GM12878 (cell line): ENCODE measurements at regions not wholly inside any gene's neighbourhood (a gene's known extent, or its start where the extent isn't known, plus 50 kb on each side); places are given as distances from the start of the nearest gene placed in this dataset.

Experiments
- ATAC-seq: fragments of 200-7000 bp; cut with Tn5 transposase; 3 replicates; pipeline ENCODE4 v1.9.1; 2020; ENCODE audit warnings: mild to moderate bottlenecking, moderate library complexity
- BruUV-seq: library from RNA; stranded (reverse); fragments of 400-500 nt; replicated peaks from 2 replicates; lab custom pipeline; 2021; lab: Mats Ljungman, UMichigan
- CTCF ChIA-PET: fragments of 300-600 bp; sonication (Branson Sonifier 250); formaldehyde crosslinking; extraction: SDS; loops from one replicate; lab custom pipeline; 2021; ENCODE audit warnings: inconsistent platforms; lab: Yijun Ruan, JAX
- POLR2A ChIA-PET: fragments of 350-600 bp; formaldehyde crosslinking; extraction: SDS; loops from one replicate; lab custom pipeline; 2021; ENCODE audit warnings: inconsistent platforms; lab: Charles Lee
- RAD21 ChIA-PET: fragments of 300-600 bp; sonication (Branson Sonifier 250); formaldehyde crosslinking; loops from one replicate; lab custom pipeline; 2023; ENCODE audit warnings: antibody characterized with exemption; ENCODE audit not compliant: unreplicated experiment; lab: Charles Lee
- SMC1A ChIA-PET: fragments of 300-600 bp; sonication (Branson Sonifier 250); formaldehyde crosslinking; loops from one replicate; lab custom pipeline; 2023; ENCODE audit not compliant: unreplicated experiment, uncharacterized antibody; lab: Charles Lee
- DNase-seq: peaks from one replicate; pipeline ENCODE4 v3.0.0-alpha.2; 2011; ENCODE audit warnings: low read depth, low spot score
- FAIRE-seq: peaks from 3 replicates; lab custom pipeline; 2011; peaks lifted over from hg19 to GRCh38; lab: Jason Lieb, UNC
- H2AFZ ChIP-seq: 2 replicates; pipeline ENCODE4 v1.6.0; 2011; ENCODE audit warnings: low read depth, low read length, control low read depth; ENCODE audit not compliant: control insufficient read depth
- H3K27ac ChIP-seq: 2 replicates; pipeline ENCODE4 v1.5.1; 2011; ENCODE audit warnings: control low read depth; ENCODE audit not compliant: control insufficient read depth, insufficient read depth
- H3K27me3 ChIP-seq, 2 experiments: replicated peaks in 1 of 2; 2 replicates each; pipeline versions ENCODE4 v1.6.0 to v1.6.1; 2011; ENCODE audit warnings: low read length in 1 of 2; ENCODE audit not compliant: control insufficient read depth in 2 of 2, insufficient read depth in 2 of 2
- H3K36me3 ChIP-seq, 2 experiments: 2 replicates each; pipeline ENCODE4 v1.5.1; 2011; ENCODE audit warnings: low read length in 1 of 2; ENCODE audit not compliant: control insufficient read depth in 2 of 2, insufficient read depth in 2 of 2
- H3K4me1 ChIP-seq: 2 replicates; pipeline ENCODE4 v1.6.1; 2011; ENCODE audit warnings: mild to moderate bottlenecking, low read length, moderate library complexity, mixed read lengths; ENCODE audit not compliant: control insufficient read depth, insufficient read depth
- H3K4me2 ChIP-seq: 2 replicates; pipeline ENCODE4 v1.6.0; 2011; ENCODE audit warnings: control low read depth; ENCODE audit not compliant: control insufficient read depth, insufficient read depth
- H3K4me3 ChIP-seq: fragments of 200-600 bp; sonication (generic); 2 replicates; pipeline ENCODE4 v1.5.1; 2016
- H3K79me2 ChIP-seq: 2 replicates; pipeline ENCODE4 v1.6.0; 2011; ENCODE audit warnings: low read length; ENCODE audit not compliant: control insufficient read depth, insufficient read depth
- H3K9ac ChIP-seq: 2 replicates; pipeline ENCODE4 v1.8.0; 2011; ENCODE audit warnings: low read length, control low read depth, mixed read lengths; ENCODE audit not compliant: control insufficient read depth, insufficient read depth
- H3K9me3 ChIP-seq: replicated peaks from 3 replicates; pipeline ENCODE4 v1.5.1; 2011; ENCODE audit warnings: mild to moderate bottlenecking, low read length; ENCODE audit not compliant: control insufficient read depth, insufficient read depth
- H4K20me1 ChIP-seq: 2 replicates; pipeline ENCODE4 v1.6.0; 2011; ENCODE audit not compliant: control insufficient read depth, insufficient read depth
- CUX1 ChIP-seq: IDR thresholded peaks from 2 replicates; pipeline ENCODE4 v1.6.1; 2012; ENCODE audit warnings: improper control_type of control experiment, low read depth, low read length; ENCODE audit not compliant: insufficient replicate concordance
- NFIC ChIP-seq: IDR thresholded peaks from 2 replicates; pipeline ENCODE4 v1.6.1; 2012; ENCODE audit warnings: low read depth, mild to moderate bottlenecking, inconsistent platforms, low read length, moderate library complexity
- NFYB ChIP-seq: IDR thresholded peaks from 2 replicates; pipeline ENCODE4 v1.6.1; 2011; ENCODE audit warnings: low read depth, mild to moderate bottlenecking, low read length, improper control_type of control experiment, moderate library complexity; ENCODE audit not compliant: insufficient read depth
- NR2F1 ChIP-seq: fragments of 450-650 bp; conservative IDR thresholded peaks from 2 replicates; pipeline ENCODE4 v1.6.1; 2017; ENCODE audit warnings: mild to moderate bottlenecking
- RB1 ChIP-seq: fragments of 450-650 bp; formaldehyde crosslinking; IDR thresholded peaks from 2 replicates; pipeline ENCODE4 v1.6.1; 2017; ENCODE audit warnings: mild to moderate bottlenecking, borderline replicate concordance
- SKIL ChIP-seq: fragments of 450-650 bp; IDR thresholded peaks from 2 replicates; pipeline ENCODE4 v1.6.1; 2017; ENCODE audit warnings: mild to moderate bottlenecking, low read depth, inconsistent platforms; ENCODE audit not compliant: poor library complexity, severe bottlenecking
- SREBF2 ChIP-seq: IDR thresholded peaks from 2 replicates; pipeline ENCODE4 v1.6.1; 2012; ENCODE audit warnings: mild to moderate bottlenecking, low read length
- TAF1 ChIP-seq: IDR thresholded peaks from 2 replicates; pipeline ENCODE4 v1.6.1; 2011; ENCODE audit warnings: mild to moderate bottlenecking, low read depth, low read length, borderline replicate concordance
- TCF7 ChIP-seq: IDR thresholded peaks from 2 replicates; pipeline ENCODE4 v1.6.1; 2014; ENCODE audit warnings: antibody characterized with exemption, borderline replicate concordance
- YBX1 ChIP-seq: fragments of 450-650 bp; IDR thresholded peaks from 2 replicates; pipeline ENCODE4 v1.6.1; 2016; ENCODE audit warnings: antibody characterized with exemption
- ZBTB11 ChIP-seq: fragments of 450-650 bp; formaldehyde crosslinking; IDR thresholded peaks from 2 replicates; pipeline ENCODE4 v1.5.0; 2022; ENCODE audit warnings: mild to moderate bottlenecking, missing genetic modification characterization
- WGBS: methylation state at CpG from one replicate; pipeline ENCODE4 v1.1.6; 2016; ENCODE audit warnings: low lambda C conversion rate; ENCODE audit not compliant: insufficient replicate concordance, insufficient coverage; ENCODE audit errors: missing lambda C conversion rate; 5-methylcytosine and 5-hydroxymethylcytosine counted together
- in situ Hi-C: fragments of 300-500 bp; cut with MboI; formaldehyde crosslinking; loops from 9 replicates; pipeline ENCODE4 v1.14.3; 2018; ENCODE audit warnings: mixed read lengths
- intact Hi-C: fragments of 100-400 bp; cut with micrococcal nuclease; formaldehyde crosslinking; loops from one replicate; pipeline ENCODE4 v1.14.2; 2022; ENCODE audit not compliant: unreplicated experiment

DNA sequence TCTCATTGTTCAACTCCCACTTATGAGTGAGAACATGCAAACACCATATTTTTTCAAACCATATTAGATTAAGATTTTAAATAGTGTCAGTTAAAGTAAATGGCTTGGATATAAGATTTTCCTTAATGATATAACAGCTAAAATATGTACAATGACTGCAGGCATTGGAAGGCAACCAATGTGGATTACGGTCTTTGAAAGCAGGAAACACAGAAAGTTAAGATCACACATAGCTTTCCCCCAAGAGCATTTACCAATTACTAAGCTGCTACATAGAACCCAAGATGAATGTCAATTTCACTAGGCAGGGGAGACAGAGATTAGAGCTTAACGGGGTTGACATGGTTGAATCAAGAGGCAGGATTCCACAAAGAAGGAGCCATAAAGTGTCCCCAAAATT, 173.2 kb upstream of the TRPC4 start (continued):
- TF ChIP-seq CUX1 = no peak

DNA sequence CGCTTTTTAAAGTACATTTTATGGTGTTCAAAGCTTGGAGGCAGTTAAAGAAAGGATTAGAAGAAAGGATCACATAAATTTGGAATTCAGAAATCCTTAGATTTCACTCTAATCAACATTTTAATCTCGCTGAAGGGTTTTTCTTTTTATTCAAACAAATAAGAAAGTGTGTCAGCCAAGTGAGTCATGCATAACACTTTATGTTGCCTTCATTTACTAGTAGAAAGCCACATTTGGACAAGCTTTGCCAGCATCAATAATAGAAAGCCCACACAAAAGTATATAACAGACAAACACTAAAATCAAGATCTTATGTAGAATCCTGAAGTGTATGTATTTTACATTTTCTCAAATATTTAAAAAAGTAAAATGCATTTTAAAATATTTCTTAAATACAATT, 154.9 kb upstream of the TRPC4 start:
- H3K4me1 ChIP-seq = no peaks in the 10 kb centered on the region
- intact Hi-C loops = no loop called here
- ChIA-PET POLR2A (no interaction called here), SMC1A (no interaction called here), RAD21 (no interaction called here), CTCF (no interaction called here)
- H3K9me3 ChIP-seq = no peaks in the 10 kb centered on the region
- no peaks in the 10 kb centered on the region for H3K79me2 ChIP-seq
- H3K27ac ChIP-seq = no peak overlapping the region
- WGBS = 0% methylated on average over 2 of the region's 2 CpGs
- in situ Hi-C loops = no loop called here
- no peaks in the 10 kb centered on the region for H4K20me1 ChIP-seq
- no peak overlapping the region for H3K9ac ChIP-seq
- H3K4me3 ChIP-seq = no peak overlapping the region
- H3K4me2 ChIP-seq = no peak overlapping the region
- no TSS peak for BruUV-seq
- FAIRE-seq = no peak
- H3K27me3 ChIP-seq = no peaks in the 10 kb centered on the region
- ATAC-seq = no peak
- no peak overlapping the region for H2AFZ ChIP-seq
- no peak for DNase-seq
- no peaks in the 10 kb centered on the region for H3K36me3 ChIP-seq
- TF ChIP-seq SREBF2 (no peak), TCF7 (no peak), NFYB (no peak), TAF1 (no peak), YBX1 (no peak), NR2F1 (no peak), ZBTB11 (CRISPR knock-in tag) (no peak), RB1 (no peak), NFIC (no peak), SKIL (no peak)
